Right cardiac atrium (tissue), 5 donors: ENCODE measurements at regions not wholly inside any gene's neighbourhood (a gene's known extent, or its start where the extent isn't known, plus 50 kb on each side); places are given as distances from the start of the nearest gene placed in this dataset.

Experiments
- ATAC-seq, 2 donors: fragments of 200-7000 bp; cut with Tn5 transposase; one replicate each; pipeline versions ENCODE4 v1.8.0 to v1.9.1; 2020; ENCODE audit warnings: moderate library complexity in 2 of 2, mild to moderate bottlenecking in 1 of 2
- DNase-seq, 3 donors: peaks; one replicate each; pipeline ENCODE4 v3.0.0-alpha.2; 2020
- H3K27ac ChIP-seq: one replicate; pipeline ENCODE4 v1.5.1; 2013; ENCODE audit warnings: mild to moderate bottlenecking, low read length, control low read depth, moderate library complexity
- H3K27me3 ChIP-seq: one replicate; pipeline ENCODE4 v1.6.1; 2013; ENCODE audit not compliant: control insufficient read depth, insufficient read depth
- H3K4me1 ChIP-seq: one replicate; pipeline ENCODE4 v1.6.1; 2013; ENCODE audit warnings: low read length; ENCODE audit not compliant: control insufficient read depth, insufficient read depth
- H3K4me3 ChIP-seq: one replicate; pipeline ENCODE4 v1.5.1; 2013; ENCODE audit warnings: low read length, control low read depth
- H3K9me3 ChIP-seq: one replicate; pipeline ENCODE4 v1.6.1; 2013; ENCODE audit warnings: low read length; ENCODE audit not compliant: control insufficient read depth
- WGBS: extraction: QIAGEN DNeasy Blood & Tissue Kit; methylation state at CpG from one replicate; pipeline ENCODE4 v1.1.7; 2013; 5-methylcytosine and 5-hydroxymethylcytosine counted together
- intact Hi-C, 4 donors: fragments of 100-400 bp; cut with DNase I; formaldehyde crosslinking; loops; one replicate each; pipeline versions ENCODE4 v1.11.0 to v1.14.0; 2022 to 2023
- donor health status: healthy with polysubstance abuse.
- donor health status: DM: no; HTN: yes; CAD: no.
- donor health status: DM: no; HTN: no; CAD: no.
- donor health status: DM: no; HTN: yes; CAD: no; lungs with severe emphysema.
- donor health status: DM: yes; HTN: yes; CAD: no.

DNA sequence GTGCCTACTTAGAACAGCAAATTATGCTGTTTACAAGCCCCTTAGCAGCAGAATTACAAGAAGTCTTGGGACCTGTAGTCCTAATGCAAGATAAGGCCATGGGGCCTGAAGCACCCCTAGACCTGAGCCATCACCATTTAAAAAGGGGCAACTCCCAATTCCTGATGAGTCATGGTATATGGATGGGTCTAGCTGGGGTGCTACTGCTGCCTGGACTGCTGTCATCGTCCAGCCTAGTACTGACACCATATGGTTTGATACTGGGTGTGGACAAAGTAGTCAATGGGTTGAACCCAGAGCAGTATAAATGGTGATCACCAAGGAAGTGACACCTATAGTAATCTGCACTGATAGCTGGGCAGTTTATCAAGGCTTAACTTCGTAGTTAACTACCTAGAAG is 450.0 kb downstream of the IPMK start:
- intact Hi-C loops = no loop called here
- WGBS = 51% methylated on average over 2 of the region's 2 CpGs
- ATAC-seq = no peak

DNA sequence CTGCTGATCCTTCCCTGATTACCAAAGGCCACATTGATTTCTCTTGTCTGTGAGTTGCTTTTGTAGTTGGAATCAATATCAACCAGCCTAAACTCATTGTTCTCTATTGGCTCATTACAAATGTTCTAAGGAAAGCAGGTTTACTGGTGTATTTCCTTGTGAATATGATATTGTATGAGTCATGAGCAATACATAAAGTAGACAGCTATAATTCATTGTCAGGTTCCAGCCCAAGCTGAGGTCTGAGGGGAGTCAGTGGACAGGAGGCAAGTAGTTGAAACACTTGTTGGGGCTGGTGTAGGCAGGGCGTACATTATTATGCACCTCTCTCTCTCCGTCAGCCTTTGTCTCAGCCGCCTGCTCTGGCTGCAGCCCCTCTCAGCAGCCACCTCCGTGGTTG is 451.7 kb downstream of the IPMK start:
- intact Hi-C loops = no loop called here
- Histone ChIP-seq H3K4me1 (no peaks in the 10 kb centered on the region), H3K27me3 (no peaks in the 10 kb centered on the region), H3K27ac (no peak overlapping the region), H3K9me3 (no peaks in the 10 kb centered on the region), H3K4me3 (no peak overlapping the region)
- WGBS = 52% methylated on average over 4 of the region's 4 CpGs
- DNase-seq (no peak), ATAC-seq (no peak)

More for the DNA sequence above, 450.0 kb downstream of the IPMK start:
- DNase-seq = no peak
- H3K27ac ChIP-seq = no peak overlapping the region
- no peaks in the 10 kb centered on the region for H3K27me3 ChIP-seq
- no peak overlapping the region for H3K4me3 ChIP-seq
- H3K4me1 ChIP-seq = no peaks in the 10 kb centered on the region
- no peaks in the 10 kb centered on the region for H3K9me3 ChIP-seq

- 90% methylated on average over 1 of the region's 1 CpG for WGBS
- Histone ChIP-seq H3K4me3 (no peak overlapping the region), H3K27me3 (no peaks in the 10 kb centered on the region), H3K27ac (no peak overlapping the region), H3K9me3 (no peaks in the 10 kb centered on the region), H3K4me1 (no peaks in the 10 kb centered on the region)
- no peak for ATAC-seq
- DNase-seq = no peak
- intact Hi-C loops = no loop called here
Measured at GRCh38 chr10:57809961-57810360, 457.7 kb downstream of the IPMK start.

DNA sequence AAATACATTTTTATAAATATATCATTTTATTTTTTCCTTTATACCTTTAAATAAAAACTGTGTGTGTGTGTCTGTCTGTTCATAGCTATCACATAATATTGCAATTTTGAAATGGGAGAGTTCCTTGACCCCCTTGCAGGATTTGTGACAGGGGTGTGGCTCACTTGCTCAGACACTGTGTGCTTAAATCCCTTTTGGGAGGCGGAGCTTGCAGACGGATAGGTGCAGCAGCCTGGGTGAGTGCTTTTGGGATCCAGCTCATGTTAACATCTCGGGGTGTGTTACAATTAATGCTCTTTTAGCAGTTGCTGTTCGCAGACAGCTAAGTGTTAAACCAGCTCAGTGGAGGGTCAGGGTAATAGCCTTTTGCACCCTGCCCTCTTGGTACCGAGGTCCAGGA is 459.8 kb downstream of the IPMK start:
- 69% methylated on average over 5 of the region's 5 CpGs for WGBS
- ATAC-seq = no peak

DNA sequence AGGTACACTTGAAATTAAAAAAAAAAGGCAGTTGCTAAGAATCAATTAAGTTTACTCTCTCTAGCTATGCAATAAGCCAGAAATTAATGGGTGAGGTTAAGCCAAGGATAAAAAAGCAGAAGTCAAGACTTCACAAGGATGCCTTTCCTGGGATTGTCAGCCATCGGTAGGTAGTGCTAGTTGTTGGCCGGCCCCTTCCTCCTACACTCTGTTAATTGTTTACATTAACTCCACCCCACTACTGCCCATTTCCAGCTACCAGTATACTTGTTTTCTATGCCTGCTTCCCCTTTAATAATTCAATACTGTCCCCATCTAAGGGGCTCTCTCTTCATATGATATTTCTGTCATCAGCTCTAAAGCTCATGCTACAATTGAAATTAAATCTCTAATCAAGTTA is 461.0 kb downstream of the IPMK start:
- intact Hi-C loops = no loop called here
- ATAC-seq = no peak
- no peaks in the 10 kb centered on the region for H3K9me3 ChIP-seq
- H3K27me3 ChIP-seq = no peaks in the 10 kb centered on the region
- WGBS = 68% methylated on average over 2 of the region's 2 CpGs
- H3K4me3 ChIP-seq = no peak overlapping the region
- no peaks in the 10 kb centered on the region for H3K4me1 ChIP-seq
- no peak for DNase-seq
- no peak overlapping the region for H3K27ac ChIP-seq

More for the DNA sequence above, 459.8 kb downstream of the IPMK start:
- Histone ChIP-seq H3K4me1 (no peaks in the 10 kb centered on the region), H3K27ac (no peak overlapping the region), H3K27me3 (no peaks in the 10 kb centered on the region), H3K4me3 (no peak overlapping the region), H3K9me3 (no peaks in the 10 kb centered on the region)
- intact Hi-C loops = no loop called here
- DNase-seq = no peak

GRCh38 chr10:57799625-57800024 is 468.1 kb downstream of the IPMK start:
- H3K4me1 ChIP-seq = no peaks in the 10 kb centered on the region
- ATAC-seq = no peak
- H3K27ac ChIP-seq = no peak overlapping the region
- H3K27me3 ChIP-seq = no peaks in the 10 kb centered on the region
- DNase-seq = no peak
- H3K4me3 ChIP-seq = no peak overlapping the region
- intact Hi-C loops = no loop called here
- 82% methylated on average over 3 of the region's 3 CpGs for WGBS
- H3K9me3 ChIP-seq = no peaks in the 10 kb centered on the region

DNA sequence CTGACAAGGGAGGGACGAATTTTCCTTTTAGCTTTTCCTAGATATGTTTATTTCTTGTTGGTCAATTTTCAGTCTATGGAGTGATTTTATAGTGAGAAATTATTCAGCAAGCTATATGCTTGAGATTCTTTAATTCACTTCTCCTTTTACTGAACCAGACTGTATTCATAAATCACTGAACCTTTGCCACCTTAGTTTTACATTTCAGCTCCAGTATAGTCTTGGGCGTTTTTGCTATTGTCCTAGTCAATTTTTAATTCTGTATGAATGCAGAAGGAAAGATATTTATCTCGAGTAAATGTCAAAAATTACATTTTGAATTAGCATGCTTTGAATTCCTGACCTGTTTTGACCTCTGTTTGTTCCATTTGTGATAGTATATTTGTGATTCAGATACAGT is 468.9 kb downstream of the IPMK start:
- WGBS = 23% methylated on average over 3 of the region's 3 CpGs
- no peaks in the 10 kb centered on the region for H3K4me1 ChIP-seq
- no peaks in the 10 kb centered on the region for H3K27me3 ChIP-seq

DNA sequence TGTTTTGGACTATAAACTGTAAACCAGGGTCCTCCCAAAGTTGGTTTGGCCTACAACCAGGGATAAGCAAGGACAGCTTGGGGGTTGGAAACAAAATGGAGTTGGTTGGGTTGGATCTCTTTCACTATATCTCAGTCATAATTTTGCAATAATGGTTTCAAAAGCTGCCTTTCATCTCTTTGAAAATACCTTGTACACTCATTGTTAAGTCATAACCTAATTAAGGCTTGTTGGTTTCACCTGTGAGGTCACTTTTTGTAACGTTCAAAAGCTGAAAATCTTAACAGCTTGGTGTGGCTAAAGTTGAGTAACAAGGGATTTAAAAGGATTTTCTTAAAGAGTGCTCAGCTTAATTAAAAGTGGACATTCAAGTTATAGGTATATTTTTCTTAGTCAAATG is 476.1 kb downstream of the IPMK start:
- H3K4me3 ChIP-seq = no peak overlapping the region
- DNase-seq = no peak
- H3K27me3 ChIP-seq = no peaks in the 10 kb centered on the region
- H3K4me1 ChIP-seq = no peaks in the 10 kb centered on the region
- intact Hi-C loops = no loop called here
- H3K27ac ChIP-seq = no peak overlapping the region
- 77% methylated on average over 1 of the region's 1 CpG for whole genome bisulfite sequencing
- no peaks in the 10 kb centered on the region for H3K9me3 ChIP-seq
- no peak for ATAC-seq

More for the DNA sequence above, 468.9 kb downstream of the IPMK start:
- H3K9me3 ChIP-seq = no peaks in the 10 kb centered on the region
- no peak overlapping the region for H3K27ac ChIP-seq
- ATAC-seq = no peak
- intact Hi-C loops = no loop called here
- H3K4me3 ChIP-seq = no peak overlapping the region
- DNase-seq = no peak

DNA sequence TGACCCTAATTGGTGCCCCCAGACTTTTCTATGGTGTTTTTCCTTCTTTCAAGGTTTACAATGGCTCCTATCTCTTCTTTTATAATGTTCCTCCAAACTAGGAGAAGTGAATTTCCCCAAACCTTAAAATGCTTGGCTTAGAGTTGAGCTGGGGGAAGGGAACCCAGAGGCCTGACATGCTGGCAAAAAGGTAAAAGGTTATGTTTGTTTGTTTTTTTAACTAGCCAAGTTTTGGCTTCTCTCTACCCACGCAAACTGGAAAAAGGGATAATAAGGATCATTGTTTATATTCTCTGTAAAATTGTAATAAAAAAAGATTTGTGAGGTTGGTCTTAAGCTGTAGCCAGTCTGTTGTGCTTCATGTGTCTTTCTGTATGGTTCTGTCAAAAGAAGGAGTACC is 477.0 kb downstream of the IPMK start:
- DNase-seq = no peak
- Histone ChIP-seq H3K4me1 (no peaks in the 10 kb centered on the region), H3K9me3 (no peaks in the 10 kb centered on the region), H3K4me3 (no peak overlapping the region), H3K27ac (no peak overlapping the region), H3K27me3 (no peaks in the 10 kb centered on the region)
- intact Hi-C loops = no loop called here
- 89% methylated on average over 1 of the region's 1 CpG for WGBS
- ATAC-seq = no peak

DNA sequence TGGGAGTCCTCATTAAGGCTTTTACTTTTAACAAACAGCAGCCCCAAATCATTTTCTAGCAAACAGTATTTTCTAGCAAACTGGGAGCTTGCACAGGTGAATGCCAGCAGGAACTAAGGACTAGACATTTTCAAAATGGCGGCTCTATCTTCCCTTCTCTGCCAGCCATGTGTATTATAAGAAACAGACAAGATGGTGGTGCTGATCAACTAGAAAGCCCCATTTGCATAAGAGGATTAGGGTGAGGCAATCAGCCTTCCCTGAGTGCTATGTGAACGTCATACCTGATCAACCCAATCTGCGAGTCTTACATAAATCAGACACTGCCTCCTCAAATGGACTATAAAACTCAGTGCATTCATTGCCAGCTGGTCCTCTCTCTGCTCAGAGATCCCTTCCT is 479.6 kb downstream of the IPMK start:
- H3K9me3 ChIP-seq = no peaks in the 10 kb centered on the region
- 89% methylated on average over 3 of the region's 3 CpGs for WGBS
- H3K4me3 ChIP-seq = no peak overlapping the region
- intact Hi-C loops = no loop called here
- no peak for ATAC-seq
- no peaks in the 10 kb centered on the region for H3K4me1 ChIP-seq
- no peak for DNase-seq
- H3K27me3 ChIP-seq = no peaks in the 10 kb centered on the region
- H3K27ac ChIP-seq = no peak overlapping the region

GRCh38 chr10:57786850-57787750 is 480.6 kb downstream of the IPMK start:
- Histone ChIP-seq H3K4me3 (no peak overlapping the region), H3K9me3 (no peaks in the 10 kb centered on the region), H3K27ac (no peak overlapping the region), H3K27me3 (no peaks in the 10 kb centered on the region), H3K4me1 (no peaks in the 10 kb centered on the region)
- intact Hi-C loops = no loop called here
- DNase-seq (no peak), ATAC-seq (no peak)
- 19% methylated on average over 6 of the region's 6 CpGs for WGBS

GRCh38 chr10:57786331-57786730 is 481.4 kb downstream of the IPMK start:
- no peak for ATAC-seq
- no peak for DNase-seq
- no peaks in the 10 kb centered on the region for H3K9me3 ChIP-seq
- intact Hi-C loops = no loop called here
- no peak overlapping the region for H3K4me3 ChIP-seq
- H3K27ac ChIP-seq = no peak overlapping the region
- H3K4me1 ChIP-seq = no peaks in the 10 kb centered on the region
- H3K27me3 ChIP-seq = no peaks in the 10 kb centered on the region
- WGBS = 21% methylated on average over 1 of the region's 1 CpG
